GM23248 (cell line): ENCODE measurements at regions not wholly inside any gene's neighbourhood (a gene's known extent, or its start where the extent isn't known, plus 50 kb on each side); places are given as distances from the start of the nearest gene placed in this dataset.
"Not testable (repeated sequence)": the region's sequence is repeated elsewhere in the genome, so short reads cannot be mapped to it uniquely, and the experiment has no call there.

Source experiments
- DNase-seq: peaks from one replicate; pipeline ENCODE4 v3.0.0-alpha.2; 2015
- H2AFZ ChIP-seq: fragments of 200-600 bp; sonication (generic); 2 replicates; pipeline ENCODE4 v1.6.1; 2016; ENCODE audit warnings: antibody characterized with exemption
- H3F3A ChIP-seq: fragments of 200-600 bp; sonication (generic); 2 replicates; pipeline ENCODE4 v1.6.1; 2016; ENCODE audit warnings: mild to moderate bottlenecking, antibody characterized with exemption, mixed run types; ENCODE audit not compliant: insufficient read depth
- H3K27ac ChIP-seq: fragments of 200-600 bp; sonication (generic); 2 replicates; pipeline ENCODE4 v1.5.1; 2016; ENCODE audit warnings: mild to moderate bottlenecking
- H3K27me3 ChIP-seq: fragments of 200-600 bp; sonication (generic); replicated peaks from 2 replicates; pipeline ENCODE4 v1.6.1; 2016; ENCODE audit warnings: mild to moderate bottlenecking; ENCODE audit not compliant: insufficient read depth
- H3K36me3 ChIP-seq: fragments of 200-600 bp; sonication (generic); 2 replicates; pipeline ENCODE4 v1.6.1; 2016; ENCODE audit warnings: low read depth, mild to moderate bottlenecking
- H3K4me1 ChIP-seq: fragments of 200-600 bp; sonication (generic); 2 replicates; pipeline ENCODE4 v1.6.1; 2016; ENCODE audit warnings: mild to moderate bottlenecking; ENCODE audit not compliant: insufficient read depth
- H3K4me2 ChIP-seq: fragments of 200-600 bp; sonication (generic); one replicate; pipeline ENCODE4 v1.6.1; 2016; ENCODE audit warnings: mild to moderate bottlenecking; ENCODE audit not compliant: unreplicated experiment
- H3K4me3 ChIP-seq: fragments of 200-600 bp; sonication (generic); 2 replicates; pipeline ENCODE4 v1.5.1; 2016; ENCODE audit warnings: mild to moderate bottlenecking
- H3K79me2 ChIP-seq: fragments of 200-600 bp; sonication (generic); 2 replicates; pipeline ENCODE4 v1.6.1; 2016; ENCODE audit warnings: mild to moderate bottlenecking; ENCODE audit not compliant: insufficient read depth
- H3K9ac ChIP-seq: fragments of 200-600 bp; sonication (generic); 2 replicates; pipeline ENCODE4 v1.6.1; 2016; ENCODE audit warnings: mild to moderate bottlenecking
- H3K9me2 ChIP-seq: fragments of 200-600 bp; sonication (generic); 2 replicates; pipeline ENCODE4 v1.6.1; 2016; ENCODE audit warnings: mixed run types, mild to moderate bottlenecking, moderate library complexity; ENCODE audit not compliant: insufficient read depth
- H3K9me3 ChIP-seq: fragments of 200-600 bp; sonication (generic); one replicate; pipeline ENCODE4 v1.6.1; 2017; ENCODE audit warnings: low read depth
- H4K20me1 ChIP-seq: fragments of 200-600 bp; sonication (generic); 2 replicates; pipeline ENCODE4 v1.6.0; 2016; ENCODE audit not compliant: insufficient read depth
- EZH2 ChIP-seq: fragments of 200-600 bp; sonication (generic); IDR thresholded peaks from 2 replicates; pipeline ENCODE4 v1.6.1; 2018; ENCODE audit warnings: antibody characterized with exemption, mild to moderate bottlenecking; ENCODE audit not compliant: insufficient read depth, poor library complexity, severe bottlenecking
- EZH2phosphoT487 ChIP-seq: fragments of 200-600 bp; sonication (generic); IDR thresholded peaks from 2 replicates; pipeline ENCODE4 v1.6.1; 2018; ENCODE audit warnings: antibody characterized with exemption, moderate library complexity, mild to moderate bottlenecking, low read depth; ENCODE audit not compliant: insufficient read depth
- WGBS, 2 experiments: methylation state at CpG; one replicate each; pipeline ENCODE4 v1.1.6; 2015 to 2017; ENCODE audit warnings: low lambda C conversion rate in 2 of 2, low coverage in 1 of 2; ENCODE audit errors: missing lambda C conversion rate in 2 of 2; 5-methylcytosine and 5-hydroxymethylcytosine counted together
- in situ Hi-C: fragments of 300-500 bp; cut with MboI; formaldehyde crosslinking; loops from 2 replicates; pipeline ENCODE4 v1.15.0; 2020

DNA sequence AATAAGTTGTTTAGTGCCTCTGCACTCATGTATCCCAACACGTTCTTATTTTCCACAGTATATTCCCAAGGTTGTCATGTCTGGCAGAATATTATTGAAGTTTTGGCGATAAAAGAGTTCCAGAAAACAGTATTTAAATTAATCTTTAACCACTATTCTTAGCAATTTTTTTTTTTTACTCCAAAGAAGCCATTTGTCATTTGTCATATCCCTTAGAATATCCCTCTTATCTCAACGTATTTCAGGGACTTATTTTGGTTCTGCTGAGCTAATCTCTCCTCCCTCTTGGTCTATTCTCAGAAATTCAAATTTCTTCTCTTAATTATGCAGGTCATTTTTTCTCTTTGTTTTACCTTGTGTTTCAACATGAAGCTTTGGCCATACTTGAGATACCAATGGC is 643.4 kb downstream of the ANKRD7 start:
- H3K4me1 ChIP-seq, result no peaks in the 10 kb centered on the region
- H3K4me3 ChIP-seq, result no peak overlapping the region
- H3F3A ChIP-seq, result no peaks in the 10 kb centered on the region
- H3K4me2 ChIP-seq, result no peak overlapping the region
- DNase-seq, result no peak
- H4K20me1 ChIP-seq, result no peaks in the 10 kb centered on the region
- no peaks in the 10 kb centered on the region for H3K9me2 ChIP-seq
- H3K36me3 ChIP-seq, result no peaks in the 10 kb centered on the region
- no peak overlapping the region for H3K27ac ChIP-seq
- no peaks in the 10 kb centered on the region for H3K79me2 ChIP-seq
- TF ChIP-seq EZH2, result no peak
- TF ChIP-seq EZH2phosphoT487, result no peak
- no peaks in the 10 kb centered on the region for H3K9me3 ChIP-seq
- no peaks in the 10 kb centered on the region for H3K27me3 ChIP-seq
- 4 to 8% methylated on average over 3 of the region's 3 CpGs for WGBS, 2 experiments
- no peak overlapping the region for H2AFZ ChIP-seq
- in situ Hi-C loops, result no loop called here
- no peak overlapping the region for H3K9ac ChIP-seq

DNA sequence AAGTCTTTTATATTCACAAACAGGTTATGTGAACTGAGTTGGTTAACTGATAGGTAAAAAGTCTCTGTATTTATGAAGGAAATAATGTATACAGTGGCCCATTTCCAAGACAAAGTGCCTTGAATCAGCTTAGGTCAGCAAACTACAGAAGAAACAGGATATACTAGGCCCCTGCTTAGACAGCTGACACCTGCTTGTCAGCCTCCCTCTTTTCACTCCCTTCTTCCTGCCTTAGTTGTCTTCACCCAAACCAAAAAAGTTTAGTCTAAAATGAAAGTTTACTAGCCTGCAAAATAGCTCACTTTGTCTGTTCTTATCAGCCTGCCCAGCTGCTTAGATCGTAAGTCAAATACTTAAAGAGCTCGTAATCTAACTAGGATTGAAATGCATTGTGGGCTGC is 644.6 kb downstream of the ANKRD7 start:
- H4K20me1 ChIP-seq, H3K4me2 ChIP-seq, H3K79me2 ChIP-seq, H3F3A ChIP-seq, H3K4me3 ChIP-seq, H3K27me3 ChIP-seq, H3K4me1 ChIP-seq, H3K9ac ChIP-seq, H3K36me3 ChIP-seq, H3K27ac ChIP-seq, H3K9me2 ChIP-seq, H2AFZ ChIP-seq, in situ Hi-C loops, H3K9me3 ChIP-seq, DNase-seq: not testable (repeated sequence)
- 35 to 40% methylated on average over 2 of the region's 2 CpGs for WGBS, 2 experiments

DNA sequence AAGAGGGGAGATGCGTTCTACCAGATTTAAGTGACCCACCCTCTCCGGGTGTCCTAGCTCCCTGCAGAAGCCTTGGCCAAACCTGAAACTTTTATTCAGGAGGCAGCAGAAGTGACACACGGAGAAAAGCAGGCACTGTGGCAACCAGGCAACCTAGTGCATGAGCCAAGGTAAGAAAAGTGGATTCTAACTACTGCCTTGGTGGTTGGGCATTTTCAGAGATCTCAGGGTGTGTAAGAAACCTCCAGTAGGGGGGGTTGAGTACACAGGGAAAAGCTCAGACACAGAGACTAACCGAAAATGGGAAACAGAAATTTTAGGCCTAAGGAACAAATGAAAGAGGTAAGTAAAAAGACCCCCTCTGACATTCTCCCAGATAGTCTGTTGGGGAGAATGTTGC is 645.7 kb downstream of the ANKRD7 start:
- WGBS, 2 experiments, result 29 to 31% methylated on average over 4 of the region's 4 CpGs
- no peaks in the 10 kb centered on the region for H3K9me2 ChIP-seq
- H4K20me1 ChIP-seq, result no peaks in the 10 kb centered on the region
- no peak overlapping the region for H2AFZ ChIP-seq
- no peaks in the 10 kb centered on the region for H3K4me1 ChIP-seq
- H3K36me3 ChIP-seq, result no peaks in the 10 kb centered on the region
- H3K4me2 ChIP-seq, result no peak overlapping the region
- TF ChIP-seq EZH2, result no peak
- no peak for TF ChIP-seq EZH2phosphoT487
- H3K9ac ChIP-seq, result no peak overlapping the region
- no peaks in the 10 kb centered on the region for H3K79me2 ChIP-seq
- no peaks in the 10 kb centered on the region for H3K9me3 ChIP-seq
- H3K4me3 ChIP-seq, result no peak overlapping the region
- in situ Hi-C loops, result no loop called here
- H3K27ac ChIP-seq, result no peak overlapping the region
- no peak for DNase-seq
- no peaks in the 10 kb centered on the region for H3K27me3 ChIP-seq
- no peaks in the 10 kb centered on the region for H3F3A ChIP-seq

DNA sequence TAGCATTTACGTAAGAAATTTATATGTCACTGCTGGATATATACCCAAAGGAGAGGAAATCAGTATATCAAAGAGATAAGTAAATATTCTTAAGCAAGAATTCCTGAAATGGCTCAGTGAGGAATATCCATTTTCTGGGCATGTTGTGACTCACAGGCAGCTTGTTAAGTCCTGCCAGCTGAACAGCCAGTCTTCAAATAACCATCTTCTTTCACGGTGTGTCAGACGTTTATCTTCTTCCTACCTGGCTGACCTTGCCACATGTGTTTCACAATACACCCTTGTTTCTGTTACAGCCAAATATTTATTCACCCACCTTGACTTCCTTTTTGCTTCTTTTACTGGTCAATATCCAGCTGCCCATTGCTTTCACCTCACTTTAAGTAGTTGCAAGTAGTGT is 648.1 kb downstream of the ANKRD7 start:
- TF ChIP-seq EZH2, result no peak
- no peak for TF ChIP-seq EZH2phosphoT487
- in situ Hi-C loops, result no loop called here
- Histone ChIP-seq H3K4me2 (no peak overlapping the region), H3K27ac (no peak overlapping the region), H3K79me2 (no peaks in the 10 kb centered on the region), H3K9me3 (no peaks in the 10 kb centered on the region), H3F3A (no peaks in the 10 kb centered on the region), H4K20me1 (no peaks in the 10 kb centered on the region), H3K4me1 (no peaks in the 10 kb centered on the region), H2AFZ (no peak overlapping the region), H3K9ac (no peak overlapping the region), H3K4me3 (no peak overlapping the region), H3K36me3 (no peaks in the 10 kb centered on the region), H3K9me2 (no peaks in the 10 kb centered on the region), H3K27me3 (no peaks in the 10 kb centered on the region)
- no peak for DNase-seq
- 30 to 34% methylated on average over 3 of the region's 3 CpGs for WGBS, 2 experiments

DNA sequence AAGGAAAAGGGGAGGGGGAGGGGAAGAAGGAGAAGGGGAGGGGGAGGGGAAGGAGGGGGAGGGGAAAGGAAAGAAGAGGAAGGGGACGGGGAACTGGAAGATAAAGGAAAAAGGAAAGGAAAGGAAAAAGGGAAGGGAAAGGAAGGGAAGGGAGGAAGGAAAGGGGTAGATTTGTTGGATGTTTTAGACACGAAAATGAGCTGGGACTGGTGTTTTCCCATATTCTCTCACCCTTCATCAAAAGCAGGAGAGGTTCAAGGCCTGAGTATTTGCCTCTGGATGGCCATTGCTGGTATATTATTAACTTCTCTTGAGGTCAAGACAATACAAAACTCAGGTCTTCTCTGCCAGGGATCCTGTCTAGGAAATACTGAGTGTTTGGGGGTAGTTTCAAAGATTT is 652.7 kb downstream of the ANKRD7 start:
- Histone ChIP-seq H3K27ac (no peak overlapping the region), H3K9me2 (no peaks in the 10 kb centered on the region), H3F3A (no peaks in the 10 kb centered on the region), H3K4me3 (no peak overlapping the region), H2AFZ (no peak overlapping the region), H3K4me2 (no peak overlapping the region), H3K9me3 (no peaks in the 10 kb centered on the region), H3K36me3 (no peaks in the 10 kb centered on the region), H3K79me2 (no peaks in the 10 kb centered on the region), H3K9ac (no peak overlapping the region), H3K4me1 (no peaks in the 10 kb centered on the region), H4K20me1 (no peaks in the 10 kb centered on the region), H3K27me3 (no peaks in the 10 kb centered on the region)
- in situ Hi-C loops, result no loop called here
- 21 to 29% methylated on average over 1 to 2 of the region's 2 CpGs for WGBS, 2 experiments
- TF ChIP-seq EZH2phosphoT487, result no peak
- no peak for TF ChIP-seq EZH2
- DNase-seq, result no peak
